CD8-positive, alpha-beta memory T cell (primary cell): ENCODE measurements at regions not wholly inside any gene's neighbourhood (a gene's known extent, or its start where the extent isn't known, plus 50 kb on each side); places are given as distances from the start of the nearest gene placed in this dataset.

Experiments
- CTCF ChIA-PET: fragments of 350-600 bp; sonication (Branson Sonifier 250); formaldehyde crosslinking; loops from one replicate; lab custom pipeline; 2021; ENCODE audit warnings: antibody characterized with exemption; lab: Charles Lee
- POLR2A ChIA-PET: fragments of 350-600 bp; sonication (Branson Sonifier 250); formaldehyde crosslinking; loops from one replicate; lab custom pipeline; 2021; ENCODE audit warnings: antibody characterized with exemption; lab: Charles Lee
- DNase-seq, 5 donors: peaks; one replicate each; pipeline versions ENCODE4 v3.0.0 to v3.0.0-alpha.2; 2020 to 2022; ENCODE audit warnings: mixed read lengths in 1 of 5
- H3K27ac ChIP-seq: one replicate; pipeline ENCODE4 v1.7.0; 2013; ENCODE audit warnings: low read depth, mild to moderate bottlenecking, low read length, moderate library complexity
- H3K27me3 ChIP-seq: 2 replicates; pipeline ENCODE4 v1.7.0; 2013; ENCODE audit warnings: low read length, mild to moderate bottlenecking; ENCODE audit not compliant: insufficient read depth, poor library complexity, severe bottlenecking
- H3K36me3 ChIP-seq: 2 replicates; pipeline ENCODE4 v1.7.0; 2013; ENCODE audit warnings: mild to moderate bottlenecking, low read length, moderate library complexity; ENCODE audit not compliant: insufficient read depth
- H3K4me1 ChIP-seq: 2 replicates; pipeline ENCODE4 v1.7.0; 2013; ENCODE audit warnings: mild to moderate bottlenecking, low read length, moderate library complexity; ENCODE audit not compliant: insufficient read depth
- H3K4me3 ChIP-seq: 2 replicates; pipeline ENCODE4 v1.7.0; 2013; ENCODE audit warnings: mild to moderate bottlenecking, low read length
- H3K9me3 ChIP-seq: 2 replicates; pipeline ENCODE4 v1.7.0; 2013; ENCODE audit warnings: mild to moderate bottlenecking, low read length
- H3K27ac Mint-ChIP-seq, 8 donors: one replicate each; pipeline ENCODE4 v1.8.0; 2020 to 2021; ENCODE audit warnings: mixed read lengths in 8 of 8, mild to moderate bottlenecking in 6 of 8, inconsistent platforms in 3 of 8, moderate library complexity in 3 of 8
- H3K27me3 Mint-ChIP-seq, 2 donors: one replicate each; pipeline ENCODE4 v1.8.0; 2020 to 2021; ENCODE audit warnings: mixed read lengths in 2 of 2, mild to moderate bottlenecking in 1 of 2, moderate library complexity in 1 of 2
- H3K36me3 Mint-ChIP-seq, 3 donors: one replicate each; pipeline ENCODE4 v1.8.0; 2020 to 2021; ENCODE audit warnings: mixed read lengths in 3 of 3, inconsistent platforms in 1 of 3, mild to moderate bottlenecking in 1 of 3
- H3K4me1 Mint-ChIP-seq, 3 donors: one replicate each; pipeline ENCODE4 v1.8.0; 2020 to 2021; ENCODE audit warnings: mixed read lengths in 3 of 3, inconsistent platforms in 1 of 3, mild to moderate bottlenecking in 1 of 3
- H3K4me3 Mint-ChIP-seq, 7 donors: one replicate each; pipeline ENCODE4 v1.8.0; 2020 to 2021; ENCODE audit warnings: mixed read lengths in 7 of 7, mild to moderate bottlenecking in 6 of 7, moderate library complexity in 4 of 7, inconsistent platforms in 2 of 7
- H3K9me3 Mint-ChIP-seq, 5 donors: one replicate each; pipeline ENCODE4 v1.8.0; 2020 to 2022; ENCODE audit warnings: mixed read lengths in 5 of 5, mild to moderate bottlenecking in 3 of 5, moderate library complexity in 2 of 5, inconsistent platforms in 1 of 5

DNA sequence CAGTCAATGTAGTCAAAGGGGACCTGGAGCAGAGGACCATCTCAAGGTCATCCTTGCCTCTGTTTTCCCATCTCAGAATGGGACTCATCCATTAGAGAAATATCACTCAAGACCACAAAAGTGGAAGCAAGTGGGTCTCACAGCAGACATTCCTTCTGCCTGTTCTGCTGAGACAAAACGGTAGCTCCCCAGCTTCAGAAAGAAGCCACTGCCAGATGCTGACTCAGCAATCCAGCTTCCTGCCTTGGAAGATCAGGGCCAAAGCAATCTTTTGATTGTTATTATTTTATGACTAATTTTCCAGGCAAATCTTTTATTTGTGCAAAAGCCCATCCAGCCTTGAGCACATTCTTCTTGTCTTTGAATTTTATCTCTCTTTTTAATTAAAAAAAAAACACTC lies 86.8 kb downstream of the CCT6B start:
- H3K9me3 ChIP-seq, result no peaks in the 10 kb centered on the region
- ChIA-PET CTCF (no interaction called here), POLR2A (no interaction called here)
- H3K4me1 Mint-ChIP-seq, result no peaks in the 10 kb centered on the region
- H3K4me1 ChIP-seq, result no peaks in the 10 kb centered on the region
- no peak for DNase-seq
- H3K27ac Mint-ChIP-seq, result no peak overlapping the region
- H3K27me3 Mint-ChIP-seq, result peaks cover 19 to 55% of the 10 kb centered on the region in 2 donors
- H3K36me3 Mint-ChIP-seq, result peaks cover 0 to 5% (median 0%) of the 10 kb centered on the region in 3 donors
- H3K27ac ChIP-seq, result no peak overlapping the region
- peaks cover 4% of the 10 kb centered on the region for H3K27me3 ChIP-seq
- H3K9me3 Mint-ChIP-seq, result peaks cover 0 to 9% (median 5%) of the 10 kb centered on the region in 5 donors
- H3K4me3 Mint-ChIP-seq, result no peak overlapping the region
- H3K4me3 ChIP-seq, result no peak overlapping the region
- no peaks in the 10 kb centered on the region for H3K36me3 ChIP-seq

DNA sequence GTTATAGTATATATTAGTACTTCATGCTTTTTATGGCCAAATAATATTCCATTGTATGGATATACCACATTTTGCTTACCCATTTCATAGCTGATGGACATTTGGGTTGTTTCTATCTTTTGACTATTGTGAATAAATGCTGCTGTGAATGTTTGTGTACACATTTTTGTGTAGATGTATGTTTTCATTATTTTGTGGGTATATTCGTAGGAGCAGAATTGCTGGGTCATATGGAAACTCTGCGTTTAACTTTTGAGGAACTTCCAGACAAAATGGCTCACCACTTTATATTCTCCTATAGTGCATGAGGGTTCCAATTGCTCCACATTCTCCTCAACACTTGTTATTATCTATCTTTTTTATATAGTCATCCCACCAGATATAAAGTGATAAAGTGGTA lies 88.6 kb downstream of the CCT6B start:
- ChIA-PET POLR2A (no interaction called here), CTCF (no interaction called here)
- Mint-ChIP-seq H3K4me3 (no peak overlapping the region), H3K9me3 (peaks cover 1 to 13% (median 5%) of the 10 kb centered on the region in 5 donors), H3K27ac (no peak overlapping the region), H3K27me3 (peaks cover 9 to 37% of the 10 kb centered on the region in 2 donors), H3K36me3 (peaks cover 0 to 5% (median 0%) of the 10 kb centered on the region in 3 donors), H3K4me1 (no peaks in the 10 kb centered on the region)
- Histone ChIP-seq H3K4me3 (no peak overlapping the region), H3K9me3 (no peaks in the 10 kb centered on the region), H3K4me1 (no peaks in the 10 kb centered on the region), H3K36me3 (no peaks in the 10 kb centered on the region), H3K27me3 (peaks cover 4% of the 10 kb centered on the region), H3K27ac (no peak overlapping the region)
- no peak for DNase-seq

DNA sequence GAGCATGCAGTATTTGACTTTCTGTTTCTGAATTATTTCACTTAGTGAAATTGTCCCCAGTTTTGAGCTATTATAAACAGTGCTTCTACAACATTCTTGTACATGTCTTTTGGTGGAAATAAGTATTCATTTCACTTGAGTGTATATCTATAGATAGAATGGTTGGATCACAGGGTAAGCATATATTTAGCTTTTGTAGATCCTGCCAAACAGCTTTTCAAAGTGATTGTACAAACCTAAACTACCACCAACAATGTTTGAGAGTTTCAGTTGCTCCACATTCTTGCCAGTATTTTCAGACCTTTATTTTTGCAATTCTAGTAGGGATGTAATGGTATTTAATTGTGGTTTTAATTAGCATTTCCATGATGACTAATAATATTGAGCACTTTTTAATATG lies 91.6 kb downstream of the CCT6B start:
- Mint-ChIP-seq H3K9me3 (peaks cover 4 to 13% (median 7%) of the 10 kb centered on the region in 5 donors), H3K36me3 (peaks cover 0 to 5% (median 0%) of the 10 kb centered on the region in 3 donors), H3K4me1 (no peaks in the 10 kb centered on the region), H3K4me3 (no peak overlapping the region), H3K27me3 (peaks cover 7 to 13% of the 10 kb centered on the region in 2 donors), H3K27ac (no peak overlapping the region)
- POLR2A ChIA-PET, result no interaction called here
- Histone ChIP-seq H3K4me1 (no peaks in the 10 kb centered on the region), H3K27me3 (no peaks in the 10 kb centered on the region), H3K36me3 (no peaks in the 10 kb centered on the region), H3K9me3 (no peaks in the 10 kb centered on the region), H3K4me3 (no peak overlapping the region), H3K27ac (no peak overlapping the region)
- DNase-seq, result no peak
- CTCF ChIA-PET, result no interaction called here

DNA sequence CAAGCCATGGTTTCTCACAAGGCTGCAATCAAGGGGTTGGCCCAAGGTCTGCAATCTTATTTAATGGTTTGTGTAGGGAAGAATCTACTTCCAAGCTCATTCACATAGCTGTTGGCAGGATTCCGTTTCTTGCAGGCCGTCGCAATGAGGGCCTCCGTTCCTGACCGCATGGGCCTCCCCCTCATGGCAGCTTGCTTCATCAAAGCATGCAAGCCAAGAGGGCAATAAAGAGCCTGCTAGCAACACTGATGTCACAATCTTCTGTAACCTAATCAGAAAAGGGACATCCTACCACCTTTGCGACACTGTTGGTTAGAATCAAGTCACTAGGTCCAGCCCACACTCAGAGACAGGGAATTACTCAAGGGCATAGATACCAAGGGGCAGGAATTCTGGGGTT lies 95.5 kb downstream of the CCT6B start:
- H3K4me1 Mint-ChIP-seq, result no peaks in the 10 kb centered on the region
- no peaks in the 10 kb centered on the region for H3K36me3 Mint-ChIP-seq
- H3K36me3 ChIP-seq, result no peaks in the 10 kb centered on the region
- peaks cover 0 to 11% of the 10 kb centered on the region in 2 donors for H3K27me3 Mint-ChIP-seq
- peaks cover 0 to 9% (median 0%) of the 10 kb centered on the region in 5 donors for H3K9me3 Mint-ChIP-seq
- H3K27me3 ChIP-seq, result no peaks in the 10 kb centered on the region
- CTCF ChIA-PET, result no interaction called here
- no peaks in the 10 kb centered on the region for H3K4me1 ChIP-seq
- no peak overlapping the region for H3K27ac Mint-ChIP-seq
- no peaks in the 10 kb centered on the region for H3K9me3 ChIP-seq
- POLR2A ChIA-PET, result no interaction called here
- no peak for DNase-seq
- H3K4me3 ChIP-seq, result no peak overlapping the region
- H3K4me3 Mint-ChIP-seq, result no peak overlapping the region
- no peak overlapping the region for H3K27ac ChIP-seq

DNA sequence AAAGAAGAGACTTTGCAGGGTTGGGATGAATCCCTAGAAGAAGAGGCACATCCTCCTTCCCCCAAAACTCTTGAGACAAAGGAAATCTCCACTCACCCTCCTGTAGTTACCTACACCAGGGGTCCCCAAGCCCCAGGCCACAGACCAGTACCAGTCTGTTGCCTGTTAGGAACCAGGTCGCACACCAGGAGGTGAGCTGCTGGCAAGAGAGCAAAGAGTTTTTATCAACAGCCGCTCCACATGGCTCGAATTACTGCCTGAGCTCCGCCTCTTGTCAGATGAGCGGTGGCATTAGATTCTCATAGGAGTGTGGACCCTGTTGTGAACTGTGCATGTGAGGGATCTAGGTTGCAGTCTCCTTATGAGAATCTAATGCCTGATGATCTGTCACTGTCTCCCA lies 98.9 kb downstream of the CCT6B start:
- H3K27ac Mint-ChIP-seq, result no peak overlapping the region
- CTCF ChIA-PET, result no interaction called here
- H3K27me3 Mint-ChIP-seq, result peaks cover 17 to 20% of the 10 kb centered on the region in 2 donors
- H3K4me1 Mint-ChIP-seq, result peaks cover 0 to 4% (median 0%) of the 10 kb centered on the region in 3 donors
- H3K9me3 Mint-ChIP-seq, result peaks cover 0 to 5% (median 0%) of the 10 kb centered on the region in 5 donors
- DNase-seq, result no peak
- POLR2A ChIA-PET, result no interaction called here
- no peaks in the 10 kb centered on the region for H3K36me3 Mint-ChIP-seq
- H3K36me3 ChIP-seq, result no peaks in the 10 kb centered on the region
- no peaks in the 10 kb centered on the region for H3K27me3 ChIP-seq
- no peak overlapping the region for H3K27ac ChIP-seq
- H3K9me3 ChIP-seq, result no peaks in the 10 kb centered on the region
- no peaks in the 10 kb centered on the region for H3K4me1 ChIP-seq
- H3K4me3 Mint-ChIP-seq, result no peak overlapping the region
- no peak overlapping the region for H3K4me3 ChIP-seq

DNA sequence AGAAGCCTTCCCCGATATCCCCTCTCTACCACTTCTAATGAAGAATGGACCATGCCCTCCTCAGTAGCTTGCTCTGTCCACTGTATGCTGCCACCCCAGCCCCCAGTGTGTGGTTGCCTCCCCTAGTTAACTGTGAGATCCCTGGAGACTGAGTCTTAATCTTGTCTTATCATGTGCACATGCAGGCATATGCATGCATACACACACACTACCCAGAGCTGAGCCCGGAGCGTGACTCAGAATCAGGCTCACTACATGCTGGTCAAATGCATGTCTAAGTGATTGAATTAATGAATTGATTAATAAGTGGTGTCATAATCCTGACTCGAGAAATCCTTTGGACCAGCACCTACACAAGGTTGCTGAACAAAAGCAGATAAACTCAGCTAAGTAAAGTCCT lies 99.4 kb downstream of the CCT6B start:
- no peak for DNase-seq
- peaks cover 0 to 4% (median 0%) of the 10 kb centered on the region in 5 donors for H3K9me3 Mint-ChIP-seq
- H3K27me3 Mint-ChIP-seq, result peaks cover 21 to 25% of the 10 kb centered on the region in 2 donors
- H3K4me1 Mint-ChIP-seq, result peaks cover 0 to 4% (median 0%) of the 10 kb centered on the region in 3 donors
- Histone ChIP-seq H3K4me3 (no peak overlapping the region), H3K4me1 (no peaks in the 10 kb centered on the region), H3K27me3 (no peaks in the 10 kb centered on the region), H3K36me3 (no peaks in the 10 kb centered on the region), H3K9me3 (no peaks in the 10 kb centered on the region), H3K27ac (no peak overlapping the region)
- POLR2A ChIA-PET, result no interaction called here
- no peak overlapping the region for H3K4me3 Mint-ChIP-seq
- CTCF ChIA-PET, result no interaction called here
- H3K27ac Mint-ChIP-seq, result no peak overlapping the region
- H3K36me3 Mint-ChIP-seq, result no peaks in the 10 kb centered on the region

DNA sequence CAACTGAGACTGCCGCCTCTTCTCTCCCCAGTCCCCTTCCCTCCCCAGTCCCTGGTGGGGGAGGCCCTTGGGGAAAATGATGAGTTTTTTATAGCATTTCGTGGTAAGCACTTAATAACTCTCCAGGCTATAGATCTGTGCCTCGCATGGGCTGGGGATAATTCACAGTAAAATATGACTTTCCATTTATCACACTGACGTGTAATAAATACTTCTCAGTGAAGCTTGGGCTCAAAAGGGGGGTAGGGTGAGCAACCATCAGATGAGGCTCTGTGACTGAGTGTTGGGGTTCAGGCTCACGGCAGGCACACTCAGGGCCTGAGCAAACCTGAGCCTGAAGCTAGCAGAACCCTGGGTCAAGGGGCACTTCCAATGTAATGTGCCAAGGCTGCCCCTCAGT lies 101.6 kb downstream of the CCT6B start:
- no peak overlapping the region for H3K27ac Mint-ChIP-seq
- POLR2A ChIA-PET, result no interaction called here

DNA sequence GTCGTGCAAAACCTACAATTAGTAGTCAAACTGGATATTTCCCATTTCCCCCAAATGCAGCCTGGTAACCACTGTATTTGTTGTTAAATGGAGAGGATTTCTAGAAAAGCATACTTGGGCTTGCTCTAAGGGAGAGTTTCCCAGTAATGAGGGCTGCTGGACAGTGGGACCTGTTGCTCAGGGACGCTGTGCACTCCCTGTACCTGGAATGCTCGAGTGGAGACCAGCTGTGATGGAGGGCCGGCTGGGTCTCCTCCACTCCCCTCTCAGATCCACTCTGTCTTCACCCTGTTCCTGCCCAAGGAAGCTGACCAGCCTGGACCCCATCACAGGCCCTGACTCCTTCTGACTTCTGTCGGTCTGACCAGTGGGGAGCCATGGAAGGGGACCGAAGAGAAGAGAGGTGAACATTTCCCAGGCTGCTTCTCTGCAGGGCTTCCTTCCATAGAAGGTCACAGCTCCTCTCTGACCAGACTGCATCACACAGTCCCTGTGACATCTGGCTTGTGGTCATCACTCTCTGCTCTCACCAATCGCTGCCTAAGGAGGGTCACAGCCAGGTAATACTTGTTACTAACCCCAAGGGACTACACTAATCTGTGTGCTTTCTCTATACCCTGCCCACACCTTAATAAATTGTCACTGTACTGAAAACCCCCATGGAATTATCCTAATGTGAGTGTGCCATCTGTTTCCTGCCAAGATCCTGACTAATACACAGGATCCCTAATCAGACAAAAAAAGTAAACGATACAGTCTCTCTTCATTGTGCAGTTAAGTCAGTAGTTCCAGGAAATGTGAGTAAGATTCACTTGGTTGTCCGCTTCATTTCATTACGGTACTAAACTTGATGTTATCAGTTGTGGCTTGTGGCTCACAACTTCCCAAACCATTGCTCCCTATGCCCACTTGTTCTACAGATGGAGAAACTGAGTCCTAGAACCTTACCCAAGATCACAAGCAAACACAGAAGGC lies 102.4 kb downstream of the CCT6B start:
- no peak overlapping the region for H3K4me3 Mint-ChIP-seq

More for the DNA sequence above, 101.6 kb downstream of the CCT6B start:
- H3K9me3 Mint-ChIP-seq, result no peaks in the 10 kb centered on the region
- H3K4me1 Mint-ChIP-seq, result peaks cover 0 to 4% (median 0%) of the 10 kb centered on the region in 3 donors
- Histone ChIP-seq H3K4me1 (no peaks in the 10 kb centered on the region), H3K9me3 (no peaks in the 10 kb centered on the region), H3K27ac (no peak overlapping the region), H3K27me3 (no peaks in the 10 kb centered on the region), H3K36me3 (no peaks in the 10 kb centered on the region), H3K4me3 (no peak overlapping the region)
- H3K27me3 Mint-ChIP-seq, result peaks cover 18 to 31% of the 10 kb centered on the region in 2 donors
- no peaks in the 10 kb centered on the region for H3K36me3 Mint-ChIP-seq
- H3K4me3 Mint-ChIP-seq, result no peak overlapping the region
- no peak for DNase-seq
- CTCF ChIA-PET, result no interaction called here

More for the DNA sequence above, 102.4 kb downstream of the CCT6B start:
- Histone ChIP-seq H3K27me3 (no peaks in the 10 kb centered on the region), H3K9me3 (no peaks in the 10 kb centered on the region), H3K4me3 (no peak overlapping the region), H3K36me3 (no peaks in the 10 kb centered on the region), H3K4me1 (no peaks in the 10 kb centered on the region), H3K27ac (no peak overlapping the region)
- peaks cover 17 to 38% of the 10 kb centered on the region in 2 donors for H3K27me3 Mint-ChIP-seq
- ChIA-PET CTCF (no interaction called here), POLR2A (no interaction called here)
- H3K27ac Mint-ChIP-seq, result no peak overlapping the region
- peaks cover 0 to 4% (median 0%) of the 10 kb centered on the region in 3 donors for H3K4me1 Mint-ChIP-seq
- DNase-seq, result no peak
- no peaks in the 10 kb centered on the region for H3K9me3 Mint-ChIP-seq
- no peaks in the 10 kb centered on the region for H3K36me3 Mint-ChIP-seq
